ENCODE measurements at regions not wholly inside any gene's neighbourhood (a gene's known extent, or its start where the extent isn't known, plus 50 kb on each side); places are given as distances from the start of the nearest gene placed in this dataset.

DNA sequence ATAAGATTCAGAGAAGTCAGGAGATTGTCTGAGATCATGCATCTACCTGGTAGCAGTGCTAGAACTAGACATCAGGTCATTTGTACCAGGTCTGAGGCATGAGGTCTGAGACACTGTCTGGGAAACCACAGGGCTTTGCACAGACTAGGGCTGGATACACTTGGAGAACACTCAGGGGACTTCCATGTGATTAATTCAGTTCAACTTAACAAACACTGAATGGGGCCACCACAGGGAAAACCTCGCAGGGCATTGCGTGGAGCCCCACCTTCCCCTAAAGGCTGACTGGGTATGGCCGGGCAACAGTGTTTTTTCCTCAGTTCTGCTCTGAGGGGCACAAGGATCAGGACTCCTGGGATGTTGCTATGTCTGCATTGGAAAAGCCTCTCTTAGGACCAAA lies 86.5 kb upstream of the WARS2 start:
- no peak overlapping the region for H3K27ac ChIP-seq (replicated peaks)
- no peak overlapping the region for H3K4me3 ChIP-seq (replicated peaks; ENCODE audit: insufficient read depth, low read length)
- no peak for DNase-seq (ENCODE audit: low read depth in 1 of 2, low spot score in 1 of 2)
- H3K27me3 ChIP-seq (ENCODE audit: insufficient read depth, poor library complexity, severe bottlenecking): no peaks in the 10 kb centered on the region
- TF ChIP-seq SPI1 (IDR thresholded peaks at IDR 0.05; ENCODE audit: borderline replicate concordance, low read depth): no peak
- no peak for TF ChIP-seq GABPA (IDR thresholded peaks at IDR 0.05; ENCODE audit: low read depth)
- TF ChIP-seq, protein P1, sequence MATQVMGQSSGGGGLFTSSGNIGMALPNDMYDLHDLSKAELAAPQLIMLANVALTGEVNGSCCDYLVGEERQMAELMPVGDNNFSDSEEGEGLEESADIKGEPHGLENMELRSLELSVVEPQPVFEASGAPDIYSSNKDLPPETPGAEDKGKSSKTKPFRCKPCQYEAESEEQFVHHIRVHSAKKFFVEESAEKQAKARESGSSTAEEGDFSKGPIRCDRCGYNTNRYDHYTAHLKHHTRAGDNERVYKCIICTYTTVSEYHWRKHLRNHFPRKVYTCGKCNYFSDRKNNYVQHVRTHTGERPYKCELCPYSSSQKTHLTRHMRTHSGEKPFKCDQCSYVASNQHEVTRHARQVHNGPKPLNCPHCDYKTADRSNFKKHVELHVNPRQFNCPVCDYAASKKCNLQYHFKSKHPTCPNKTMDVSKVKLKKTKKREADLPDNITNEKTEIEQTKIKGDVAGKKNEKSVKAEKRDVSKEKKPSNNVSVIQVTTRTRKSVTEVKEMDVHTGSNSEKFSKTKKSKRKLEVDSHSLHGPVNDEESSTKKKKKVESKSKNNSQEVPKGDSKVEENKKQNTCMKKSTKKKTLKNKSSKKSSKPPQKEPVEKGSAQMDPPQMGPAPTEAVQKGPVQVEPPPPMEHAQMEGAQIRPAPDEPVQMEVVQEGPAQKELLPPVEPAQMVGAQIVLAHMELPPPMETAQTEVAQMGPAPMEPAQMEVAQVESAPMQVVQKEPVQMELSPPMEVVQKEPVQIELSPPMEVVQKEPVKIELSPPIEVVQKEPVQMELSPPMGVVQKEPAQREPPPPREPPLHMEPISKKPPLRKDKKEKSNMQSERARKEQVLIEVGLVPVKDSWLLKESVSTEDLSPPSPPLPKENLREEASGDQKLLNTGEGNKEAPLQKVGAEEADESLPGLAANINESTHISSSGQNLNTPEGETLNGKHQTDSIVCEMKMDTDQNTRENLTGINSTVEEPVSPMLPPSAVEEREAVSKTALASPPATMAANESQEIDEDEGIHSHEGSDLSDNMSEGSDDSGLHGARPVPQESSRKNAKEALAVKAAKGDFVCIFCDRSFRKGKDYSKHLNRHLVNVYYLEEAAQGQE (IDR thresholded peaks at IDR 0.05; ENCODE audit: insufficient replicate concordance, low read depth): no peak
- TF ChIP-seq, protein P2, sequence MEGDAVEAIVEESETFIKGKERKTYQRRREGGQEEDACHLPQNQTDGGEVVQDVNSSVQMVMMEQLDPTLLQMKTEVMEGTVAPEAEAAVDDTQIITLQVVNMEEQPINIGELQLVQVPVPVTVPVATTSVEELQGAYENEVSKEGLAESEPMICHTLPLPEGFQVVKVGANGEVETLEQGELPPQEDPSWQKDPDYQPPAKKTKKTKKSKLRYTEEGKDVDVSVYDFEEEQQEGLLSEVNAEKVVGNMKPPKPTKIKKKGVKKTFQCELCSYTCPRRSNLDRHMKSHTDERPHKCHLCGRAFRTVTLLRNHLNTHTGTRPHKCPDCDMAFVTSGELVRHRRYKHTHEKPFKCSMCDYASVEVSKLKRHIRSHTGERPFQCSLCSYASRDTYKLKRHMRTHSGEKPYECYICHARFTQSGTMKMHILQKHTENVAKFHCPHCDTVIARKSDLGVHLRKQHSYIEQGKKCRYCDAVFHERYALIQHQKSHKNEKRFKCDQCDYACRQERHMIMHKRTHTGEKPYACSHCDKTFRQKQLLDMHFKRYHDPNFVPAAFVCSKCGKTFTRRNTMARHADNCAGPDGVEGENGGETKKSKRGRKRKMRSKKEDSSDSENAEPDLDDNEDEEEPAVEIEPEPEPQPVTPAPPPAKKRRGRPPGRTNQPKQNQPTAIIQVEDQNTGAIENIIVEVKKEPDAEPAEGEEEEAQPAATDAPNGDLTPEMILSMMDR (IDR thresholded peaks at IDR 0.05; ENCODE audit: insufficient read depth, low read length): no peak
- TF ChIP-seq POLR2AphosphoS5 (IDR thresholded peaks at IDR 0.05; ENCODE audit: low read depth): no peak

DNA sequence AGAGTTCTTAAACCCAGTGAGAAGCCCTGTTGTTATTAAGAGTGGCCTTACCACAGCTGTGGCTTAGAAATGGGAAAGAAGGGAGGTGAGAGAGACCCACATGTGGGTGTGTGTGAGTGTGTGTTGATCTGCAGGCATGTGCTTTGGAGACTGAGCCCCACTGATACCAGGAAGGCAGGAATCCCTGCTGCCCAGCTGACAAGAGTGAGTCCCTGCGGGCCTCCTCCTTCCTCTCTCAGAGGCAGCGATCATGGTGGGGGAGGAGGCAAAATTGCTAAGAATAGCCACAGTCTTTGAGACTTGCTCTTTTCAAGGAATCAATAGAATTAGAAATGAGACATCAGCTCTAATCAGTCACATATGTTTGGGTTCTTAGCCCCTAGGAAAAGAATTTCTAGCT lies 87.0 kb upstream of the WARS2 start:
- Histone ChIP-seq H3K4me3 (replicated peaks; ENCODE audit: insufficient read depth, low read length) (no peak overlapping the region), H3K27ac (replicated peaks) (no peak overlapping the region), H3K27me3 (ENCODE audit: insufficient read depth, poor library complexity, severe bottlenecking) (no peaks in the 10 kb centered on the region)
- DNase-seq (ENCODE audit: low read depth in 1 of 2, low spot score in 1 of 2): no peak
- TF ChIP-seq, protein P2 (IDR thresholded peaks at IDR 0.05; ENCODE audit: insufficient read depth, low read length): no peak
- TF ChIP-seq POLR2AphosphoS5 (IDR thresholded peaks at IDR 0.05; ENCODE audit: low read depth): no peak
- TF ChIP-seq GABPA (IDR thresholded peaks at IDR 0.05; ENCODE audit: low read depth): no peak
- no peak for TF ChIP-seq SPI1 (IDR thresholded peaks at IDR 0.05; ENCODE audit: borderline replicate concordance, low read depth)
- TF ChIP-seq, protein P1 (IDR thresholded peaks at IDR 0.05; ENCODE audit: insufficient replicate concordance, low read depth): no peak

DNA sequence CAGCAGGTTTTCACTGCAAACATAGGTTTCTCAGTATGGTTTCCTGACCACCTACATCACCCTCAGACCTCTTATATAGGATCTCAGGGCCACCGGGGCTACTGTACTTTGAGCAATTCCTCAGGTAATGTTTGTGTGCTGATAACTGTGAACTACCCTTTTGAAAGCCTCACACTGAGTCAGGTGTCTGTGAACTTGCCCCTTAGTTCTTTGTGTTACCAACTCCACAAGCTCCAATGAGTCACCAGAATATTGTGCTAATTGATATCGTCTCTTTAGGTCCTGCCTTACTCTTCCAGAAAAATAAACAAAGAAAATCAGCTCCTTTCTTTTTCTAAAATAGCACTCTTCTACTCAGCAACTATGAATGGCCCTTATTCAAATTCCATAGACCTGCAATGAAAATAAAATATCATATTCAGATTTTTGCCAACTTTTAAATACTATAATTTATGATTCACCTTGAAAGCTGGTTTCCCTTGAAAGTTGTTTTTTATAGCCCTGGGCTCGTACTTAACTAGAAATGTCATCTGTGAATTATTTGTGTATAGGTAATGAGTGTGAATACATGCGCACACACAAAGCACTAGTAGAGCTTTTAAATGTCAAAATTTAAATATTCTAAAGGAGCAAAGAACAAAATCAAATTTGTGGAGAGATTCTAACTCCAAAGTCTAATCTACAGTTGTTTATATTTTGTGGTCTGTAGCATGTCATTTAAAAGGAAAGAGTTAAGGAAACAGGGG lies 88.1 kb upstream of the WARS2 start:
- no peak for DNase-seq (ENCODE audit: low read depth in 1 of 2, low spot score in 1 of 2)
- H3K27me3 ChIP-seq (ENCODE audit: insufficient read depth, poor library complexity, severe bottlenecking): no peaks in the 10 kb centered on the region
- H3K4me3 ChIP-seq (replicated peaks; ENCODE audit: insufficient read depth, low read length): no peak overlapping the region
- no peak for TF ChIP-seq POLR2AphosphoS5 (IDR thresholded peaks at IDR 0.05; ENCODE audit: low read depth)
- TF ChIP-seq SPI1 (IDR thresholded peaks at IDR 0.05; ENCODE audit: borderline replicate concordance, low read depth): no peak
- TF ChIP-seq, protein P1 (IDR thresholded peaks at IDR 0.05; ENCODE audit: insufficient replicate concordance, low read depth): no peak
- no peak for TF ChIP-seq GABPA (IDR thresholded peaks at IDR 0.05; ENCODE audit: low read depth)
- TF ChIP-seq, protein P2 (IDR thresholded peaks at IDR 0.05; ENCODE audit: insufficient read depth, low read length): no peak
- H3K27ac ChIP-seq (replicated peaks): no peak overlapping the region

Data from HL-60 (cell line).